GM12878 (cell line): ENCODE measurements at regions not wholly inside any gene's neighbourhood (a gene's known extent, or its start where the extent isn't known, plus 50 kb on each side); places are given as distances from the start of the nearest gene placed in this dataset.
"Not testable (repeated sequence)": the region's sequence is repeated elsewhere in the genome, so short reads cannot be mapped to it uniquely, and the experiment has no call there.

Experiments used
- CBFB ChIP-seq: IDR thresholded peaks from 2 replicates; pipeline ENCODE4 v1.6.1; 2016; ENCODE audit warnings: antibody characterized with exemption, low read depth
- EP300 ChIP-seq, 2 experiments: fragments of 150-350 bp in 1 of 2; IDR thresholded peaks; 2 replicates each; pipeline ENCODE4 v1.6.1; 2011 to 2012; ENCODE audit warnings: low read depth in 2 of 2, low read length in 2 of 2, borderline replicate concordance in 1 of 2, improper control_type of control experiment in 1 of 2, inconsistent platforms in 1 of 2; ENCODE audit not compliant: control insufficient read depth in 1 of 2
- FOXM1 ChIP-seq: IDR thresholded peaks from 2 replicates; pipeline ENCODE4 v1.6.1; 2012; ENCODE audit warnings: low read depth, mild to moderate bottlenecking, inconsistent platforms, low read length, moderate library complexity
- MTA3 ChIP-seq: IDR thresholded peaks from 2 replicates; pipeline ENCODE4 v1.6.1; 2012; ENCODE audit warnings: low read length, inconsistent platforms, borderline replicate concordance
- NR2C2 ChIP-seq: IDR thresholded peaks from 2 replicates; pipeline ENCODE4 v1.6.1; 2011; ENCODE audit warnings: borderline replicate concordance, low read depth; ENCODE audit not compliant: control insufficient read depth, insufficient read length
- PML ChIP-seq: IDR thresholded peaks from 2 replicates; pipeline ENCODE4 v1.6.1; 2012; ENCODE audit warnings: low read length, inconsistent platforms
- ZNF24 ChIP-seq: fragments of 450-650 bp; IDR thresholded peaks from 2 replicates; pipeline ENCODE4 v1.6.1; 2017; ENCODE audit warnings: antibody characterized with exemption, mild to moderate bottlenecking
- TF ChIP-seq, protein P1 (sequence below), 3 experiments: IDR thresholded peaks in 2 of 3; conservative IDR thresholded peaks in 1 of 3; 2 replicates each; pipeline ENCODE4 v1.5.1; 2011; ENCODE audit warnings: low read depth in 3 of 3, low read length in 3 of 3, mild to moderate bottlenecking in 3 of 3, control low read depth in 2 of 3, moderate library complexity in 2 of 3, inconsistent platforms in 1 of 3, mixed read lengths in 1 of 3; ENCODE audit not compliant: control insufficient read depth in 2 of 3, insufficient read depth in 1 of 3; ENCODE audit errors: extremely low read depth in 1 of 3
- TF ChIP-seq, protein P2 (sequence below): fragments of 450-650 bp; formaldehyde crosslinking; IDR thresholded peaks from 2 replicates; pipeline ENCODE4 v1.4.0; 2020; ENCODE audit warnings: mild to moderate bottlenecking, moderate library complexity
- TF ChIP-seq, protein P3 (sequence below): fragments of 450-650 bp; formaldehyde crosslinking; IDR thresholded peaks from 2 replicates; pipeline ENCODE4 v1.5.0; 2022; ENCODE audit warnings: mild to moderate bottlenecking, missing genetic modification characterization

DNA sequence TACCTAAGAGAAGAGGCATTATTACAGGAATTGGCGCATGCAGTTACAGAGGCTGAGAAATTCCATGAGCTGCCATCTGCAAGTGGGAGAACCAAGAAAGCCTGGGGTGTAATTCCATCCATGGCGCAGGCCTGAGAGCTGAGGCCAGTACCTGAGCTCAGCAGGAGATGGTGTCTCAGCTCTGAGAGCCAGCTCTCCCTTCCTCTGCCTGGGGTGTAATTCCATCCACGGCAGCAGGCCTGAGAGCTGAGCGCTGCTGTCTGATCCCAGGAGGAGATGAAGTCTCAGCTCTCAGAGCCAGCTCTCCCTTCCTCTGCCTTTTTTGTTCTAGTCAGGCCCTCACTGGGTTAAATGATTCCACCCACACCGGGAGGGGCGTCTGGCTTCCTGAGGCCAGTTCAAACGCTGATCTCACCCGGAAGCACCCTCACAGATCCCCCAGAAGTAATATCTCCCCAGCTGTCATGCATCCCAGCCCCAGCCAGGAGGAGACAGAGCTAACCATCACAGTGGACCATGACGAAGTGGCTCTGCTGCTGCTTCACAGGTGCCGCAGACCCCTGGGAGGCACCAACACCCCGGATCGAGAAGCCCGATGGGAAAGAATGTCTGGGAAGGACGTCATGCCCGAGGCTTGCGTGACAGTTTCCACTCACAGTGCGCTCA lies 4454.9 kb upstream of the TPTE start:
- TF ChIP-seq, protein P1, sequence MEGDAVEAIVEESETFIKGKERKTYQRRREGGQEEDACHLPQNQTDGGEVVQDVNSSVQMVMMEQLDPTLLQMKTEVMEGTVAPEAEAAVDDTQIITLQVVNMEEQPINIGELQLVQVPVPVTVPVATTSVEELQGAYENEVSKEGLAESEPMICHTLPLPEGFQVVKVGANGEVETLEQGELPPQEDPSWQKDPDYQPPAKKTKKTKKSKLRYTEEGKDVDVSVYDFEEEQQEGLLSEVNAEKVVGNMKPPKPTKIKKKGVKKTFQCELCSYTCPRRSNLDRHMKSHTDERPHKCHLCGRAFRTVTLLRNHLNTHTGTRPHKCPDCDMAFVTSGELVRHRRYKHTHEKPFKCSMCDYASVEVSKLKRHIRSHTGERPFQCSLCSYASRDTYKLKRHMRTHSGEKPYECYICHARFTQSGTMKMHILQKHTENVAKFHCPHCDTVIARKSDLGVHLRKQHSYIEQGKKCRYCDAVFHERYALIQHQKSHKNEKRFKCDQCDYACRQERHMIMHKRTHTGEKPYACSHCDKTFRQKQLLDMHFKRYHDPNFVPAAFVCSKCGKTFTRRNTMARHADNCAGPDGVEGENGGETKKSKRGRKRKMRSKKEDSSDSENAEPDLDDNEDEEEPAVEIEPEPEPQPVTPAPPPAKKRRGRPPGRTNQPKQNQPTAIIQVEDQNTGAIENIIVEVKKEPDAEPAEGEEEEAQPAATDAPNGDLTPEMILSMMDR (IDR thresholded peaks at IDR 0.05 in 2 of 3, conservative IDR thresholded peaks at IDR 0.05 in 1 of 3; ENCODE audit: control insufficient read depth in 2 of 3, extremely low read depth in 1 of 3, insufficient read depth in 1 of 3, low read depth in 3 of 3, low read length in 3 of 3): not testable (repeated sequence)
- TF ChIP-seq EP300 (IDR thresholded peaks at IDR 0.05; ENCODE audit: borderline replicate concordance in 1 of 2, control insufficient read depth in 1 of 2, low read depth in 2 of 2, low read length in 2 of 2); ZNF24; CBFB; MTA3; FOXM1; NR2C2; PML: not testable (repeated sequence)
- TF ChIP-seq, protein P2, sequence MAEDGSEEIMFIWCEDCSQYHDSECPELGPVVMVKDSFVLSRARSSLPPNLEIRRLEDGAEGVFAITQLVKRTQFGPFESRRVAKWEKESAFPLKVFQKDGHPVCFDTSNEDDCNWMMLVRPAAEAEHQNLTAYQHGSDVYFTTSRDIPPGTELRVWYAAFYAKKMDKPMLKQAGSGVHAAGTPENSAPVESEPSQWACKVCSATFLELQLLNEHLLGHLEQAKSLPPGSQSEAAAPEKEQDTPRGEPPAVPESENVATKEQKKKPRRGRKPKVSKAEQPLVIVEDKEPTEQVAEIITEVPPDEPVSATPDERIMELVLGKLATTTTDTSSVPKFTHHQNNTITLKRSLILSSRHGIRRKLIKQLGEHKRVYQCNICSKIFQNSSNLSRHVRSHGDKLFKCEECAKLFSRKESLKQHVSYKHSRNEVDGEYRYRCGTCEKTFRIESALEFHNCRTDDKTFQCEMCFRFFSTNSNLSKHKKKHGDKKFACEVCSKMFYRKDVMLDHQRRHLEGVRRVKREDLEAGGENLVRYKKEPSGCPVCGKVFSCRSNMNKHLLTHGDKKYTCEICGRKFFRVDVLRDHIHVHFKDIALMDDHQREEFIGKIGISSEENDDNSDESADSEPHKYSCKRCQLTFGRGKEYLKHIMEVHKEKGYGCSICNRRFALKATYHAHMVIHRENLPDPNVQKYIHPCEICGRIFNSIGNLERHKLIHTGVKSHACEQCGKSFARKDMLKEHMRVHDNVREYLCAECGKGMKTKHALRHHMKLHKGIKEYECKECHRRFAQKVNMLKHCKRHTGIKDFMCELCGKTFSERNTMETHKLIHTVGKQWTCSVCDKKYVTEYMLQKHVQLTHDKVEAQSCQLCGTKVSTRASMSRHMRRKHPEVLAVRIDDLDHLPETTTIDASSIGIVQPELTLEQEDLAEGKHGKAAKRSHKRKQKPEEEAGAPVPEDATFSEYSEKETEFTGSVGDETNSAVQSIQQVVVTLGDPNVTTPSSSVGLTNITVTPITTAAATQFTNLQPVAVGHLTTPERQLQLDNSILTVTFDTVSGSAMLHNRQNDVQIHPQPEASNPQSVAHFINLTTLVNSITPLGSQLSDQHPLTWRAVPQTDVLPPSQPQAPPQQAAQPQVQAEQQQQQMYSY: not testable (repeated sequence)
- TF ChIP-seq, protein P3, sequence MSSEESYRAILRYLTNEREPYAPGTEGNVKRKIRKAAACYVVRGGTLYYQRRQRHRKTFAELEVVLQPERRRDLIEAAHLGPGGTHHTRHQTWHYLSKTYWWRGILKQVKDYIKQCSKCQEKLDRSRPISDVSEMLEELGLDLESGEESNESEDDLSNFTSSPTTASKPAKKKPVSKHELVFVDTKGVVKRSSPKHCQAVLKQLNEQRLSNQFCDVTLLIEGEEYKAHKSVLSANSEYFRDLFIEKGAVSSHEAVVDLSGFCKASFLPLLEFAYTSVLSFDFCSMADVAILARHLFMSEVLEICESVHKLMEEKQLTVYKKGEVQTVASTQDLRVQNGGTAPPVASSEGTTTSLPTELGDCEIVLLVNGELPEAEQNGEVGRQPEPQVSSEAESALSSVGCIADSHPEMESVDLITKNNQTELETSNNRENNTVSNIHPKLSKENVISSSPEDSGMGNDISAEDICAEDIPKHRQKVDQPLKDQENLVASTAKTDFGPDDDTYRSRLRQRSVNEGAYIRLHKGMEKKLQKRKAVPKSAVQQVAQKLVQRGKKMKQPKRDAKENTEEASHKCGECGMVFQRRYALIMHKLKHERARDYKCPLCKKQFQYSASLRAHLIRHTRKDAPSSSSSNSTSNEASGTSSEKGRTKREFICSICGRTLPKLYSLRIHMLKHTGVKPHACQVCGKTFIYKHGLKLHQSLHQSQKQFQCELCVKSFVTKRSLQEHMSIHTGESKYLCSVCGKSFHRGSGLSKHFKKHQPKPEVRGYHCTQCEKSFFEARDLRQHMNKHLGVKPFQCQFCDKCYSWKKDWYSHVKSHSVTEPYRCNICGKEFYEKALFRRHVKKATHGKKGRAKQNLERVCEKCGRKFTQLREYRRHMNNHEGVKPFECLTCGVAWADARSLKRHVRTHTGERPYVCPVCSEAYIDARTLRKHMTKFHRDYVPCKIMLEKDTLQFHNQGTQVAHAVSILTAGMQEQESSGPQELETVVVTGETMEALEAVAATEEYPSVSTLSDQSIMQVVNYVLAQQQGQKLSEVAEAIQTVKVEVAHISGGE (CRISPR knock-in tag): not testable (repeated sequence)
